ENCODE measurements at regions not wholly inside any gene's neighbourhood (a gene's known extent, or its start where the extent isn't known, plus 50 kb on each side); places are given as distances from the start of the nearest gene placed in this dataset.

DNA sequence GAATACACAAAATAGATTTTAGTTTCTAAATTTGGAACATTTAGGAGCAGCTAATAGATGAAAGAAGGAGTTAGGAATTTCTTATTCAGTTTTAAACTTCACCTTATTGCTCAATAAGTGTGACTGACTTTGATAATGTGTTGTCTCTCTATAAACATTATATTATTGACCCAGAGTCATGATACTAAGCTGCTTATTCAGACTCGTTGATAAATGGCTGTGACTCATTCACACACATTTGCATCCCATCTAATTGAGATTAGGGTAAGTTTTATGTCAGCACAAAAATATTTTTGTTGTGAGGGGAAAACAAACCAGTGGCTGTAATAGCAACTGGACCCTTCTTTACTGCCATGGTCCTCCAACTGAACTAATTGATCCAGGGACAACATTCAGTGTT lies 137.6 kb downstream of the GOLIM4 start:
- no peak for DNase-seq

DNA sequence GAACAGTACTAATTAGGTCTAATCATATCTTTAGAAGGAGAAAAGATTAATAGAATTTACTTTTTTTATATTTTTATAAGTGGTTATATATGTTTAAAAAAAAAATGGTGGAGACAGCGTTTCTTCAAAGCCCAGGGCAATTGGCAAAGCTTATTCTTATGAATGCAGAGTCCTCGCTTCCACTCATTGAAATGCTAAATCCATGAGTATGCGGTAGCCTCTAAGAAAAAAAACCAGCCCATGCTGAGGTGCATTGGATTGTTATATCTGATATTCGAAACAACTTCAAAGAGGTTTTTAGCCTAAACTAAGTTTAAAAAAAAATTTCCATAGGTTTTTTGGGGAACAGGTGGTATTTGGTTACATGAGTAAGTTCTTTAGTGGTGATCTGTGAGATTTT lies 142.8 kb downstream of the GOLIM4 start:
- no peak for DNase-seq

DNA sequence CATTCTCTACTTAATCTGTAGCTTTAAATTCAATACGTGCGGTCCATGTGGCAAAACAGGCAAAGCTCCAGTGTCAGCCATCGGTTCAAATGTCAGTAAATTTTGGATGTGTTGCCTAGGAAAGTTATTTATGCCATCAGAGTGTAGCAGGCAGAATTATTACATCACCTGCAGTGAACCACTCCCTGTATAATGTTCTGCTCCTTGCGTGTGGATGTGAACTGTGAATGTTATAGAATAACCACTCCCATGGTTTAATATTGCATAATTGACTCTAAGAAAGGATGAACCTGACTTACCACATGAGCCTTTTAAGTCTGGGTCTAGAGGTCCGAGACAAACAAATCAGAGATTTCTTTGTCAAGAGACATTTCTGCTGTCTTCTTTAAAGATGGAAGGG lies 145.5 kb downstream of the GOLIM4 start:
- no peak for DNase-seq

DNA sequence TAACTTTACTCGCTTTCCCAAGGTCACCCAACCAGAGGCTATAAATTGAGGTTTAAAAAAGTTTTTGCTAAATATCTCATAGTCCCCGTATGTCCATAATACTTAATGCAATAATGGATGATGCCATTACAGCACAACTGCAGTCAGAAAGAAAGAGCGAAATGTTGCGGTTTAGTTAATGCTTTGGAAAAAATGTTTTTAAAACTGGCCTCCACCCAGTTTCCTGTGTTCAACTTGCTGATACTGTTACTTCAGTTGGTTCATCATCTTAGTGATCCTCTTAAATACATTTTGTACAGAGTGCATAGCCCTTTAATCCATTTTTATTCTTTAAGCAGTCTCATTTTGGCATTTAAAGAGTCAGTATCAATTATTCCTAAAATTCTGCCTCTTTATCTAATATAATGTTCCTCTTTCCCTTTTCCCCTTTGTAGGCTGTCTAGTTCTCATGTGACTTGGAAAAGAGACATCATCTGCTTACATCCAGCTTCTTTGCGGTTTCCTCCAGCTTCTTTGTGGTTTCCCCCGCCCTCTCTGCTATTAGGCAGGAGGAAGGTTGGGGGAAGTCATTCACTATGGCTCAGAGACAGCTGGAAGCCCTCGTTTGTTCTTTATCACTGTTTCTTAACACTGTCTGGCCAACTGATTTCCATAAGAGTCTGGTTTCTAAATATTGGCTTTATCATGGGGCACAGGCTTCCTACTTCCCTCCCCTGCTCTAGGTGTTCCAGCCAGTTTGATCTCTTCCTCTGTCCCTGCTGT lies 154.3 kb downstream of the GOLIM4 start:
- no peak for DNase-seq

DNA sequence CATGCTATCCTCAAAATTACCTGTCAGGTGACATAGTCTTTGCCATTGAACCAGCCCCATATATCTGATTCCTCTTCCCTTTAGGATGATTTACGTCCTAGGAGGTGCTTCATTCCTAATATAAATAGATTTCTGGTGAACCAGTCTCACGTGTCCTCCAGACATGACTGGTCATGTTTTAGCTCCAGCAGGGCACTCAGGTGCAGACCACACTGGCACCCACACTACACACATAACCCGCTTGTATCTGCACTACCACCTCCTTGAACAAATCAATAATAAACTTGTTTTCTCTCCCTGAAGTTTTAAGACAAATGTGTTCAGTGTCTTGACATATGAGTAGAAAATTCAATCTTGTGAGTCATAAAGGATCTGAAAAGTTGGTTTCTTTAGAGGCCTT lies 155.5 kb downstream of the GOLIM4 start:
- DNase-seq = no peak

DNA sequence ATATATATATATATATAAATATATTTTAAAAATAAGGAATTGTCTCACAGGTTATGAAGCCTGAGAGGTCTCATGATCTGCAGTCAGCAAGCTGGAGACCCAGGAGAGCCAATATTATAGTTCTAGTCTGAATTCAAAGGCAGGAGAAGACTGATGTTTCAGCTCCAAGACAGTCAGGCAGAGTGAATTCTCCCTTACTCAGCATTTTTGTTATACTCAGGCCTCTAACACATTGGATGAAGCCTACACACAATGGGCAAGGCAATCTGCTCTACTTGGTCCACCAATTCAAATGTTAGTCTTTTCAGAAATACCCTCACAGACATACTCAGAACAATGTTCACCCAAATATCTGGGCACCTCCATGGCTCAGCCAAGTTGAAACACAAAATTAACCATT lies 157.2 kb downstream of the GOLIM4 start:
- no peak for DNase-seq

DNA sequence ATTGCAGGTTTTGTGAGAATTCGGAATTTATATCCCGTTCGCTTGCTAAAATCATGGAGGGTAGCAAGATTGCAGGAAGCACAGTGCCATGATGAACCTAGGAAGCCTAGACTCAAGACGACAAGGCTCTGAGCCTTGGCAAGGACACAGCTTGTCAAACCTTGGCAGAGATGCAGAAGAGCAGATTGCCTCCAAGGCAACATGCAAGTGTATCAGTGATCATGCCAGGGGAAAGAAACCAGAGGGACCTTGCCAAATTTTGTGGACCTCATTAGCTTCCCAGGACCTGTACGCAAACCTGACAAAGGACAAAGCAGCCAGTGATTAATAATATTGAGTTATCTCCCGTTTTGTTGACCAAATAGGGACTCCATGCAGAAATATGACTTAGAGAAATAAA lies 159.7 kb downstream of the GOLIM4 start:
- no peak for DNase-seq

DNA sequence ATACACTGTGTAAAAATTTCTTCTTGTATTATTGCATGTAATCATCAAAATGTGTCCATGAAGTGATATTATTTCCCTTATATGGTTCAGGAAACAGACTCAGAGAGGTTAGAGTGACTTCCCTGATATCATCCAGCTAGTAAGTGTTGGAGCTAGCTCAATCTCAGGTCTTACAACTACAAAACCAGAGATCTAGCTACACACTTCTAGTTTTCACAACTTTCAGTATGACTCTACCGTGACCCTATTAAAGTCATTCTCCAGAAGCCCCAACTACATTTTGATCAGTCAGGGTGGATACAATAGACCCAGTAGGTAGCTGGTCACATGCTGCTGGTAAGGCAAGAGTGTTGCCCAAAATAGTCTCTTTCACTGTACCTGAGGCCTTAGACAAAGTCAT lies 165.3 kb downstream of the GOLIM4 start:
- DNase-seq = no peak

DNA sequence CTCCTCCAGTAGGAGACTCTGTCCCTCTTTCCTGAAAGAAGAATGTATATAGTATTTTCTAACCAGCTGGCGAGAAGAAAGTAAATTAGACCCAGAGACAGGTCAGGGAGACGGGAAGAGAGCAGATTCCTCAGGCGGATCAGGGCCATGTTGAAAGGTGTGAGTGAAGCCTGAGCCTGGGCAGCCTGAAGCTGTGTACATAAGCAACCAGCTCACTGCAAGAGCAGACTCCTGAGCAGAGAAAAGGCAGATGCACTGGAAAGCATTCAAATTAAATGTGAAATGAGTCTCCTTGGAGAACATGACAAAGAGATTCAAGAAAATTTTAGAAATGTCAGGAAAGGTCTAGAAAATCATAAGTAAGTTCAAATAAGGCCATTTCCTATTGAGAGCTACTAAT lies 165.8 kb downstream of the GOLIM4 start:
- DNase-seq = no peak

DNA sequence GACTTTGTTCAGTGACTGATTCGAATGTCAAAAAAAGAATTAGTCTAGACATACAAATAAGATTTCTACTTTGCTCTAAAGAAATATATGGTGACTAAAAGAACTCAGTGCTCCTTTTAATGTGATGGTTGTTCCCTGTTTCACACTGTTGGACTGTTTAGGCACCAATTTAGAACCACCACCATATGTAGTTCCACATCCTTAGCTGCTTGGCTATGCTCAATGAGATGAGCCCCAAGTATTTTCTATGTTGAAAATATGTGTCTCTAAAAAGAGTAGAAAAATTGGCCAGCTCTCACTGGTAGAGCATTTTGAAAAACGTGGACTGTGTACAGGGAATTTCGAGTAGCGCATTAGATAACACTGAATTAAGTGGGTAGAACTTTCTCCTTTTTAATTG lies 167.3 kb downstream of the GOLIM4 start:
- DNase-seq = no peak

DNA sequence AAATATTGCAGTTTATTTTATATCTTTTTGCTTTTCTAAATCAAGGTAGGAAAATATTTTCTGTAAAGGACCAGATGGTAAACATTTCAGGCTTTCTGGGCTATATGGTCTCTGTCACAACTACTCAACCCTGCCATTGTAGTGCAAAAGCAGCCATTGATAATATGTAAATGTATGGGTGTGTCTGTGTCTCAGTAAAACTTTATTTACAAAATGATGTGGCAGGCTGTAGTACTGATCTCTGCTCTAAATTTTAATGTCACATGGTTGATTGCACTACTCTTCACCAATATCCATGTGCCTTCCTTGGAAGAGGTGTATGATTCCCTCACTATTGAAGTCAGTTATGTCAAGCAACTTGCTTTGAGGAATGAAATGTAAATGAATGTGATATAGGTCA lies 175.0 kb downstream of the GOLIM4 start:
- DNase-seq = no peak

DNA sequence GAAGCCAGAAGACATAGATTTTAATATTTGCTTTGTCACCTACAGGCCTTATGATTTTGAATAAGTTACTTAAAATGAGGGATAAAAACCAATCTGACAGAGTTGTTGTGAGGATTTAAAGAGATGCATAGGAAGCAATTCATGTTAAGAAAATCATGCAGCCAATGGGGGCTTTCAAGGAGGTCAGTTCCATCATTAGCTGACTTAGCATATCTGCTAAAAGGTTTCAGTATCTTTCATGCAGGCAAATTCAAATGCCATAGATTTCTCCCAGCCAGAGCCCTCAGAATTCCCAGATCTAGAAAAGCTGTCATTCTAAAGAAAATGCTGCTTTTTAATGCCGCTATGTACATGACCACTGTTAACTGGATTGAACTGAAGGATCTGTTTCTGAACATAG lies 176.1 kb downstream of the GOLIM4 start:
- no peak for DNase-seq

DNA sequence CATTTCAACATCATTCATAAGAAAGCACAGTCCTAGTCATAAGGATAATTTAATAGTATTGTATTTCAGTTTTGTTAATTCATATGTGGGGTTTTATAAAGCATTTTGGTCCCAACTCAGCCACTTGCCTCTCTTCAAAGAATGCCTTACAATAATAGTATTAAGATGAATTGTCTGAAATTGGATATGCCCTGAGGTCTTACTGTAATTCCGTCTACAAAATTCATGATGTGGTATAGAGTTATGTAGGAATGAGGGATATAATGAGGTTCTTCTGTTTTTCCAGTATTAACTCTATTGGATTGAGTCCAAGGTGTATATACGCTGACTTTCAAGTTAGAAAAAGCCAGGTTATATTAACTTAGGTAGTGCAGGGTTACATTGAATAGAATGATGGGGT lies 177.0 kb downstream of the GOLIM4 start:
- no peak for DNase-seq

DNA sequence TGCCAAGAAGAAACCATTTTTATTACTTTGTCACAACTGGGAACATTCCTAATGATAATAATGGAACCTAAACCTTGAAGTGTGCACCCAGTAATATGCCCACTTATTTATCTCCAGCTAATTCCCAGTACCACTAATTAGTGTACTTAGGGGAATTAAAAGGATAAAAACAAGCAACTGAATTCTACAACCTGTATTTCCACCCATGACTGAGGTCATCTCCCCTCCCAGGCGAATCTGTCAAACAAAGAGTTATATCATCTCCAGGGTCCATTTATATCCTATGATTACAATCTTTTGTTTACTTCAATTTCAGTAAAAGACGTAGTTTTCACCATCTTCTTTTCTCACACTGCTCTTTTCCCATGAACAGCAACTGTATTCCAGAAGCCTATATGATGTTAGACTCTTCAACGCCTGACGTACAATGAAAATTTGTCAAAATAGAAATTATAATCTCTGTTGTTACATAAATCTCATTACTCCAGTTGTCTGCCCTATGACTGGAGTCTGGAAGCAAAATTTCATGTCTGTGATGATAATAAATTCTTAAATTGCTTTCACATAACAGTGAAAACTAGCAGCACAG lies 177.6 kb downstream of the GOLIM4 start:
- DNase-seq = no peak

DNA sequence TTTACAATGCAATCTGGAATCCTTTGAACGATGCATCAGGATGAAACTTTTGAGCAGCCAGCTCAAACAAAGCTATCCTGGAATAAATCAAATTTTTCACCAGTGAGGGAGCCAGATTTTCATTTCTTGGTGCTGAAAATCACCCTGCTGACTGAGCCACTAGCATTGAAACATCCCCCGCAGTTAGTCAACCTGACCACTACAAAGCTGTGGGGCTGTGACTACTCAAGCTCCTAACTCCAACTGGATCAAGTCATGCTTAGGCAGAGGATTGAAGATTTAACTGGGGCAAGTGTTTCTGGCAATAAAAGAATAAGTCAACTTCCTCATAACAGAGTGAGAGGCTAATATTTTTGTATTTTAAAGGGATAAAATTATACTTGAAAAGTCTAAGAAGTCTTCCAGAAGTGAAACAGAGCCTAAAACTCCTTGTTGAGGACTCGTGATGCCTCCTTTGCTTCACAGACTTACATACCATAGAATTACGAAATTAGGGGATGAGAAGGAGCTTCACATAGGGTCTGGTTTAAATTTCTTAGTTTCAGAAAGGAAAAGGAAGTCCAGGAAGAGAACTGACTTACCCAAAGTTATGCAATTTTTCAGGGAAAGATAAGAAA lies 177.8 kb downstream of the SERPINI1 start:
- DNase-seq = no peak

DNA sequence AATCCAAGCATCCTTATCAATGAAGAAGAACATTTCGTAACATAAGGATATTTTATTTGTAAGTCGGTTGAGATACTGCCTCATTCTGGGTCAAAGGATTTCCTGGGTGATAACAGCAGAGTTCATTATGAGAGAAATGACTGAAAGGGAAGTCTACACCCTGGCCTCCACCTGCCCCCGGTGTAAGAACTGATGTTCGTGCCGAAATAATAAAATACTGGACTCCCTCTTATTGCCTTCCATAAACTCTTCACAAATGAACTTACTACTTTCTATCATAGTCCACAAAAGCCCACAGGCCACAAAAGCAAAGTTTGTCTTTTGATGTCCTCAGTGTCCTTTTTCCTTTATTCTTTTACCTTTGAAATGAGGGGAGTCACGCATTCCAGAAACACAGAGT lies 174.4 kb downstream of the SERPINI1 start:
- no peak for DNase-seq

DNA sequence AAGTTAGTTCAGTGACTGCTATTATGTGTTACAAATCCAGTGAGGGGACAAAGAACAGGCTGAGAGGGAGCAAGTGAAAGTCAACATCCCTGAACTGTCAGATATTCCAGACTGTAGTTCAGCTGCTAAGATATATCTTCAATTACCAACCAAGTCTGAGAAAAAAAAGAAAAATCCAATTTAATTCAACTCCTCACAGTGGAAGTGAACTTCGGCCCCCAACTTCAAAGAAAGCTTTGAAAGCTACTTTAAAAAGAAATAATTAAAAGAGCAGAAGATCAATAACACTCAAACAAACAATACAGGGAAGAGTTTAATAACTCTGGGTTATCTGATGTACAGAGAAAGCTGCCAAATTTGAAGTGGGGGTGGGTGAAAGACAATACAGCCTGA lies 174.0 kb downstream of the SERPINI1 start:
- no peak for DNase-seq

DNA sequence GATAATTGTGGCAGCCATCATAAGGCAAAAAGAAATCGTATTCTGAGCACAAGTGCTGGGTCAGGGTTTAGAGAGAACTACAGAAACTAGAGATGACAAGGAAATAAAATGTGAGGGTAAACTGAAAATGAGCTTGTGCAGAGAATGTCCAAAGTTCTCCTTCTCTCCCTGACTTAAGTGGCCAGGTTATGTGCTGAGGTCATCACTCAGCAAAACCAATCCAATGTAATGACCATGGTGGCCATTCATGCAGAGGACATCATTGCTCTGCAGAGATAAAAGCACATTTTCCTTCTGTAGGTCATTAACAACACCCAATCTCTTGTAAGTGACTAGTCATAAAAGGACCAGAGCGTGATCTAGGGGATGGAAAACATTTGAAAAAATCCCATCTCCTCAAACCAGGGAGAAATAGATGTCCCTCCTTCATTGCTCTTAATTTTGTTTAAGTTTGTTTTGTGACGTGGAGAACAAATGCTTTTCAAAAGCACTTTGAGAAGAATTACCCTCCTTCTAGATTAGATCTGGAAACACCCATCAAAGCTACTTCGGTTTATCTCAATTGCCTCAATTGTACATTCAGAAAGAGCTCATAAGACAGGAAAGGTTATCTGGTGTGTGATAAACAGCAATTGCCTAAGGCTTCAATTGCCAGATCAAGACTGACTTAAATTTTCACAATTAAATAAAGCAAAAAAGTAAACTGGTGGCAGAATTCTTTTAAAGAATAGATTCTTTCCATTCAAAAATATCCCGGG lies 173.4 kb downstream of the SERPINI1 start:
- DNase-seq = no peak

DNA sequence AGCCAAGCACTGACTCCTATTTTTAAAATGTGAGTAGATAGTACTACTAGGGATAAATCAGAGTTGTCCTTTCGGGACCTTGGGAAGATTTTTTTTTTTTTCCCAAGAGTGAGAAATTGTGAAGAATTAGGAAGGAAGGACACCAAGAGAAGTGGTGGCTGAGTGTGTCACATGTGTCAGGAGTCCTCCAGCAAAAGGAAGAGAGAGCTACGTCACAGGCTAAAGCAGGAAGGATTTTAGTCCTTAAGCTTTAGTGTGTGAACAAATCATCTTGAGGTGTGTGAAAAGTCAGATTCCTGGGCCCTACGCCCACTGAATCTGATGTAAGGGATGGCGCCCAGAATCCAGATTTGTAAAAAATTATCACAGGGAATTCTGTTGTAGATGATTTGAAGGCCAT lies 172.7 kb downstream of the SERPINI1 start:
- DNase-seq = no peak

DNA sequence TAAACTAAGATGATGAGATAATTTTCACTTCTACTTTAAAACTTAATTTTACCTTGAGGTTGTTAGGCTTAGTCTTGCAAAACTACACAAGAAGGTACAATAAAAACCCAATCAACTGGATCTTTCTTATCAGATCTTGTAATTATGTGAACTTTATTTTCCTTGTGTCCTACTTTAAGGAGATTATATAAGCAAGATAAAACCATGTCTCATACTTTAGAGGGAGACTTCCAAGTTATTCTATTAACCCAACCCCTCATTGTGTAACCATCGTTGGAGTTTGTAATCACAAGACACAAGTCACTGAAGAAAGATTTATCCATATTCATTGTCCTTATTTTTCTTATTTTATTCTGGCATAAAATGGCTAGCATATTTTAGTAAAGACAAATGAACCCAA lies 165.6 kb downstream of the SERPINI1 start:
- no peak for DNase-seq

DNA sequence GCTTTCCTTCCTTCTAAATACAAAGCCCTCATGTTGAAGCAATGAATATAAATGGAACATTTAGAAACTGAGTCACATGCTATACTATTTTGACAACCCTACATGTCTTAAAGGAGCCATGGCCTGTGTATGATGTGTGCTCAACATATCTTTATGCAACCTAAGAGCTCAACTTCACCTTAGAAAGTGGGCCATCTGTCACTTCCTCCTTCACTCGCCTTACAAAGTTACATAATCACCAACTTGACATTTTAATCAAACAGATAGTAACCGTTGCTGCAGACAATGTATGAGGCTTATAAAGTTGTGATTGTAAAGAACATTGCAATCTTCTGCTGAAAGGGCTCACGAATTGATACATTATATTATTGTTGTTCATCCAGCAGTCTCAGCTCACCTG lies 163.6 kb downstream of the SERPINI1 start:
- no peak for DNase-seq

DNA sequence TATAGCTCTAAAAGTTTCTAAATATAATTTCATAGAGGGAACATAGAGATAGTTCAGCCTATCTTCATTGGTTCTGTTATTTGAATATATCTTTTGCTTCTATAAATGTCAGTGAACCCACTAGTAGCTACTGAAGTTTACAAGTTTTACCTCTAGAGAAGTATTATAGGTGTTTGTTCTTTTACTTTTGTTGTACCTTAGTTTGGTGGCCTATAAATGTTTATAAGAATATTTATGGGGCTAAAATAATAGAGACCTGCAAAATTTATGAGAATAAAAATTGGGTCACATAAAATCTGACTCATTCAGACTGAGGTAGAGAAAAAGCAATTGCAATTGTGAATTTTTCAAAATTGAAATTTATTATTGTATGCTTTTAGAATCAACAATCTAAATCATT lies 162.6 kb downstream of the SERPINI1 start:
- DNase-seq = no peak

DNA sequence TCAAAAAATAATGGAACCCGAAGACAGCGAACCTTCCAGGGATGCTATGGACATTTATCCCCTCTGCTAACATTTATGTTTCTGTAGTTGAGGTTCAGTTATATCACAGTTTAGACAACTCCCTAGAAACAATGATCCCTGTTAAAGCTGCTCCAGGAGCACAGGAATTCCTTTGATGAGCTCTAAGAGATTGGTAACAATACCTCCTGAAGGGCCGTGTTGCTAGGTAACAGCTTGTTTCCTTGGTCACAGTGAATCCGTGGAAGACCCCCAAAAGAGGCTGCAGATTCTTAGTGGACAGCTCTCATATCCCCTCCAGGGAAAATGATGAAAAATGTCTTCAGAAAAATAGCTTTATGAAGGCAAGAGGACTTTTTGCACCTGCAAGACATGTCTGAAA lies 160.2 kb downstream of the SERPINI1 start:
- DNase-seq = no peak

DNA sequence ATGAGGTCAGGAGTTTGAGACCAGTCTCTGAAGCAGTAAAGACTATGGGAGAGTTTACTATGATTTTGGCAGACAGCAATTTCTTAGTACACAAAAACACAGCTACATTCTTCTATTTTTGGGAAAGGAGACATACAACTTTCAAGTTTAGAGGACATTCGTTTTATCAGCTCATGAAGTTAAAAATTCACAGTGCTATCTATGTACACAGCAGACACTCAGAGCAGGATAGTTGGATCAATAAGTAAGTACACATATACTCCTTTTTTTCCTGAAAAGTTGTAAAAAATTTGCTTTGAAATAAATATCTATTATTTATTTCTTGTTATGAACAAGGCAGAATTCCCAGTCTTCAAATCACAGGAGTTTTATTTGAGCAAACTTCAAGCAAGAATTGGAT lies 159.7 kb downstream of the SERPINI1 start:
- no peak for DNase-seq
